Mucosa of descending colon (tissue), 3 donors: ENCODE measurements at regions not wholly inside any gene's neighbourhood (a gene's known extent, or its start where the extent isn't known, plus 50 kb on each side); places are given as distances from the start of the nearest gene placed in this dataset.

Experiments used
- ATAC-seq: fragments of 200-7000 bp; cut with Tn5 transposase; one replicate; pipeline ENCODE4 v1.9.1; 2020; ENCODE audit warnings: mild to moderate bottlenecking, moderate library complexity
- DNase-seq, 3 donors: peaks; one replicate each; pipeline ENCODE4 v3.0.0-alpha.2; 2020
- H3K36me3 ChIP-seq: fragments of 200-600 bp; one replicate; pipeline ENCODE4 v1.8.0; 2021; ENCODE audit warnings: low read depth, mild to moderate bottlenecking
- H3K4me1 ChIP-seq: fragments of 200-600 bp; one replicate; pipeline ENCODE4 v1.8.0; 2021; ENCODE audit warnings: low read depth, mild to moderate bottlenecking
- H3K4me3 ChIP-seq: fragments of 200-600 bp; one replicate; pipeline ENCODE4 v1.8.0; 2021; ENCODE audit warnings: mild to moderate bottlenecking
- H3K9me3 ChIP-seq: fragments of 200-600 bp; one replicate; pipeline ENCODE4 v1.8.0; 2021; ENCODE audit warnings: mild to moderate bottlenecking
- CTCF ChIP-seq: fragments of 200-600 bp; IDR thresholded peaks from one replicate; pipeline ENCODE4 v1.8.0; 2022; ENCODE audit warnings: antibody characterized with exemption, mild to moderate bottlenecking
- intact Hi-C, 2 donors: fragments of 100-400 bp; cut with DNase I in 1 of 2; cut with micrococcal nuclease in 1 of 2; formaldehyde crosslinking; loops; one replicate each; pipeline versions ENCODE4 v1.11.0 to v1.11.1; 2022; cut with DNase I, micrococcal nuclease
- donor health status: DM: no; HTN: no; CAD: no; lungs with moderate emphysema.
- donor health status: DM: no; HTN: no; CAD: no.
- donor health status: DM: no; HTN: yes; CAD: no.

- Histone ChIP-seq H3K36me3 (no peaks in the 10 kb centered on the region), H3K9me3 (no peaks in the 10 kb centered on the region), H3K4me1 (no peaks in the 10 kb centered on the region), H3K4me3 (no peak overlapping the region)
- no peak for DNase-seq
- no peak for TF ChIP-seq CTCF
- intact Hi-C loops, result no loop called here
- no peak for ATAC-seq
Observed at GRCh38 chr1:199040076-199040905, 401.5 kb downstream of the PTPRC start.

- no peak for TF ChIP-seq CTCF
- Histone ChIP-seq H3K9me3 (no peaks in the 10 kb centered on the region), H3K36me3 (no peaks in the 10 kb centered on the region), H3K4me3 (no peak overlapping the region), H3K4me1 (no peaks in the 10 kb centered on the region)
- ATAC-seq, result peak; percentile 63
- DNase-seq, result peak in 1 of 3 donors; percentile 2
- intact Hi-C loops, result no loop called here
Observed at GRCh38 chr1:199041173-199041914, 402.5 kb downstream of the PTPRC start.

- no peaks in the 10 kb centered on the region for H3K4me1 ChIP-seq
- intact Hi-C loops, result no loop called here
- ATAC-seq, result no peak
- H3K36me3 ChIP-seq, result no peaks in the 10 kb centered on the region
- DNase-seq, result no peak
- TF ChIP-seq CTCF, result no peak
- no peaks in the 10 kb centered on the region for H3K9me3 ChIP-seq
- H3K4me3 ChIP-seq, result no peak overlapping the region
Observed at GRCh38 chr1:199042193-199042592, 403.4 kb downstream of the PTPRC start.

- no peaks in the 10 kb centered on the region for H3K4me1 ChIP-seq
- TF ChIP-seq CTCF, result no peak
- no peaks in the 10 kb centered on the region for H3K9me3 ChIP-seq
- no peak for DNase-seq
- H3K4me3 ChIP-seq, result no peak overlapping the region
- ATAC-seq, result no peak
- no peaks in the 10 kb centered on the region for H3K36me3 ChIP-seq
- intact Hi-C loops, result no loop called here
Observed at GRCh38 chr1:199044191-199044590, 405.4 kb downstream of the PTPRC start.

GRCh38 chr1:199046618-199047017 lies 407.8 kb downstream of the PTPRC start:
- H3K9me3 ChIP-seq, result no peaks in the 10 kb centered on the region
- no peak for ATAC-seq
- H3K4me1 ChIP-seq, result no peaks in the 10 kb centered on the region
- TF ChIP-seq CTCF, result no peak
- intact Hi-C loops, result no loop called here
- H3K36me3 ChIP-seq, result no peaks in the 10 kb centered on the region
- H3K4me3 ChIP-seq, result no peak overlapping the region
- DNase-seq, result no peak
